ENCODE measurements at regions not wholly inside any gene's neighbourhood (a gene's known extent, or its start where the extent isn't known, plus 50 kb on each side); places are given as distances from the start of the nearest gene placed in this dataset.
A peak's percentile ranks its signal among the peaks of the same experiment; 100 is the strongest.

DNA sequence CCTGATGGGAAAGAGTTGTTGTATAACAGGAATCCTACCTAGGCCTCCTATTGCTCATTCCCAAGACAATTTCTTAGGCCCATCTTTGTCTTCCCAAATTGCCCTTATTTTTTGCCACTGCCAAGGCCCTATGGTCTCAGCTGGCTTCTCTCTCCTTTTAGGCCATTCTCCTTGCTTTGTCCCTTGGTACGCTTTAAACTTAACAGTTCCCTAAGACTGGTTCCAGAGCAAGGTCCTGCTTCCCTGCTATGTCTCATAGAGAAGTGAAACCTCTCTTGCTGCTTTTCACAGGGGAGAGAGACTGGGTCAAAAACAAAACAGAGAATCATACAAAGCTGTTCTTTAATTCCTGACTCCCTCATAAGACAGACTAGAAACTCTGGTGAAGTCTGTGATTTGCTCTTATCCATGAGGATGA is 77.1 kb downstream of the XCL2 start:
- 93% methylated on average over 1 of the region's 1 CpG; no CpG with 5 or more reads in 1 of the 2 experiments for WGBS, 2 experiments (ENCODE audit: extremely low coverage in 1 of 2, insufficient coverage in 1 of 2, insufficient read length in 1 of 2, insufficient replicate concordance in 2 of 2, low coverage in 1 of 2, low lambda C conversion rate in 2 of 2, missing lambda C conversion rate in 1 of 2)
- no peak overlapping the region for H4K5ac ChIP-seq (ENCODE audit: insufficient read length, low read depth, low read length)
- H3K9me3 ChIP-seq (ENCODE audit: insufficient read depth in 2 of 2, low read depth in 1 of 2, low read length in 1 of 2) = no peaks in the 10 kb centered on the region
- TF ChIP-seq EGR1 (IDR thresholded peaks at IDR 0.05; ENCODE audit: borderline replicate concordance, low read depth, low read length) = no peak
- no peak for TF ChIP-seq KDM1A (IDR thresholded peaks at IDR 0.05; ENCODE audit: borderline replicate concordance, low read length)
- TF ChIP-seq BRCA1 (IDR thresholded peaks at IDR 0.05; ENCODE audit: low read depth, low read length) = no peak
- no peak for TF ChIP-seq JUN (IDR thresholded peaks at IDR 0.05; ENCODE audit: low read depth, low read length)
- no peak for TF ChIP-seq POLR2AphosphoS5 (IDR thresholded peaks at IDR 0.05; ENCODE audit: low read depth, low read length)
- TF ChIP-seq SUZ12 (IDR thresholded peaks at IDR 0.05; ENCODE audit: low read length) = no peak
- no peak for TF ChIP-seq KDM5A (IDR thresholded peaks at IDR 0.05; ENCODE audit: low read length)
- TF ChIP-seq SP4 (IDR thresholded peaks at IDR 0.05; ENCODE audit: low read length) = no peak
- TF ChIP-seq, protein P1, sequence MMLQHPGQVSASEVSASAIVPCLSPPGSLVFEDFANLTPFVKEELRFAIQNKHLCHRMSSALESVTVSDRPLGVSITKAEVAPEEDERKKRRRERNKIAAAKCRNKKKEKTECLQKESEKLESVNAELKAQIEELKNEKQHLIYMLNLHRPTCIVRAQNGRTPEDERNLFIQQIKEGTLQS (IDR thresholded peaks at IDR 0.05; ENCODE audit: insufficient read depth, low read depth, low read length) = no peak
- TF ChIP-seq POLR2A (IDR thresholded peaks at IDR 0.05; ENCODE audit: control extremely low read depth in 1 of 2, low read depth in 2 of 2, low read length in 2 of 2) = no peak
- no peak for TF ChIP-seq EZH2 (IDR thresholded peaks at IDR 0.05; ENCODE audit: low read depth, low read length, severe bottlenecking)
- no peak for TF ChIP-seq SIRT6 (IDR thresholded peaks at IDR 0.05; ENCODE audit: low read length)
- TF ChIP-seq TCF12 (IDR thresholded peaks at IDR 0.05; ENCODE audit: low read depth, low read length) = no peak
- TF ChIP-seq EP300 (IDR thresholded peaks at IDR 0.05; ENCODE audit: borderline replicate concordance in 1 of 2, low read depth in 2 of 2, low read length in 2 of 2) = no peak
- no peak for TF ChIP-seq BCL11A (IDR thresholded peaks at IDR 0.05; ENCODE audit: low read depth in 2 of 2, low read length in 2 of 2)
- no peak for TF ChIP-seq RXRA (IDR thresholded peaks at IDR 0.05; ENCODE audit: insufficient read depth, low read depth, low read length)
- ChIA-PET CTCF (ENCODE audit: partially characterized antibody) (no interaction called here), POLR2A (ENCODE audit: partially characterized antibody) (no interaction called here)
- no peak overlapping the region for H3K27ac ChIP-seq (ENCODE audit: low read depth, low read length)
- H3K79me2 ChIP-seq (ENCODE audit: control insufficient read depth in 1 of 2, insufficient read depth in 2 of 2, low read length in 2 of 2) = no peaks in the 10 kb centered on the region
- H2BK15ac ChIP-seq (ENCODE audit: low read length) = 0 out of 2 replicates have a peak overlapping the region, but pooled peaks have one; percentile 6
- H2BK20ac ChIP-seq (ENCODE audit: low read length) = no peak overlapping the region
- no peak overlapping the region for H4K8ac ChIP-seq (ENCODE audit: extremely low read depth, insufficient read depth, low read length)
- no peaks in the 10 kb centered on the region for H3K79me1 ChIP-seq (ENCODE audit: low read depth, low read length)
- no peaks in the 10 kb centered on the region for H4K20me1 ChIP-seq (replicated peaks in 1 of 2; ENCODE audit: control insufficient read depth in 1 of 2, insufficient read depth in 2 of 2, low read length in 2 of 2)
- H2BK12ac ChIP-seq (ENCODE audit: low read depth, low read length) = no peak overlapping the region
- H3K4me3 ChIP-seq (ENCODE audit: extremely low read depth in 1 of 4, insufficient read depth in 2 of 4, low read depth in 3 of 4, low read length in 4 of 4) = no peak overlapping the region
- H3K9ac ChIP-seq (replicated peaks in 1 of 4; ENCODE audit: extremely low read depth in 1 of 4, low read depth in 3 of 4, low read length in 3 of 4) = no peak overlapping the region
- no peak for FAIRE-seq
- no peaks in the 10 kb centered on the region; a peak in 2 of 7 replicates for H3K4me1 ChIP-seq (replicated peaks in 1 of 4; ENCODE audit: control insufficient read depth in 3 of 4, insufficient read depth in 4 of 4, low read length in 3 of 4)
- DNase-seq (ENCODE audit: low read depth in 1 of 2, low spot score in 2 of 2) = no peak
- no peak overlapping the region for H2BK120ac ChIP-seq (replicated peaks; ENCODE audit: low read depth, low read length)
- no peak overlapping the region for H2AFZ ChIP-seq (ENCODE audit: low read length)
- no peak overlapping the region for H2AK5ac ChIP-seq (ENCODE audit: low read depth, low read length)
- no peaks in the 10 kb centered on the region for H3K36me3 ChIP-seq (ENCODE audit: control insufficient read depth in 2 of 4, insufficient read depth in 4 of 4, low read length in 3 of 4)
- H3K4ac ChIP-seq (replicated peaks; ENCODE audit: insufficient read length, low read depth, low read length) = no peak overlapping the region
- no peaks in the 10 kb centered on the region; the same call in 1 of the 2 replicates for H3K23me2 ChIP-seq (ENCODE audit: low read depth, low read length)
- H2BK5ac ChIP-seq (ENCODE audit: low read depth, low read length) = no peak overlapping the region
- no peak overlapping the region for H3K4me2 ChIP-seq (ENCODE audit: insufficient read depth in 1 of 2, low read depth in 2 of 2, low read length in 2 of 2)
- H3K18ac ChIP-seq (ENCODE audit: extremely low read depth, low read length) = no peak overlapping the region
- H3K27me3 ChIP-seq (replicated peaks in 1 of 4; ENCODE audit: control insufficient read depth in 3 of 4, extremely low read depth in 1 of 4, insufficient read depth in 3 of 4, low read length in 3 of 4) = no peaks in the 10 kb centered on the region
- H3K14ac ChIP-seq (ENCODE audit: insufficient read length) = no peak overlapping the region
- H3K56ac ChIP-seq (replicated peaks; ENCODE audit: insufficient read length, low read depth, low read length) = no peak overlapping the region
- H4K91ac ChIP-seq (replicated peaks; ENCODE audit: insufficient read length, low read length) = no peak overlapping the region
- no peak overlapping the region for H3K23ac ChIP-seq (ENCODE audit: insufficient read length)

Data from H1 (cell line).